GM04503 (cell line): ENCODE measurements at regions not wholly inside any gene's neighbourhood (a gene's known extent, or its start where the extent isn't known, plus 50 kb on each side); places are given as distances from the start of the nearest gene placed in this dataset.

ENCODE experiments used
- DNase-seq: peaks from one replicate; pipeline ENCODE4 v3.0.0-alpha.2; 2012; ENCODE audit warnings: low read depth

DNA sequence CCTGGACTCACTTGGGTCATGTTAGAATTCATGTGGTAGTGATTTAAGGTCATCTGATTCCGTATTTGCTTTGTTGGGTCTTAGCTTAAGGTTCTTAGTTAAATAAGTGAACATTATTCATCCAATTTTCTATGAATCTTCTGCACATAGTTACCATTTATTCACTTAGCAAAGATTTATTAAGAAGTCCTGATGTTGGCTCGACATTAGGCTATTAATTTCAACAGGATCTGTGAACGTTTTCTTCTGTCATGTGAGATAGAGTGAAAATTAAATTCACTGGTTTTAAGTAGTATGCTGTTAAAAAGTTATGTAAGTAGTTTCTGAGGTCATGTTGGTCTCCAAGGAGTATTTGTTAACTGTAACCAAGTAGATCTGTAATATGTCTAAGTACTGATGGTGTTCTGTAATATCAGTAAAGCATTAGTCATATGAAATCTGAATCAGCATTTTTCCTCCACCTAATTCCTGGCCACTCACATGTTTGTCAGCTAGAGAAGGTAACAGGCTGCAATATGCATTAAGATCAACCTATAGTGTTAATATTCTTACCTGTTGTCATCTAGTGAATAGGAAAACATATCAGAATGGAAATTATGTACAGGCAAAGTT, 155.6 kb downstream of the PCDH7 start:
- no peak for DNase-seq

DNA sequence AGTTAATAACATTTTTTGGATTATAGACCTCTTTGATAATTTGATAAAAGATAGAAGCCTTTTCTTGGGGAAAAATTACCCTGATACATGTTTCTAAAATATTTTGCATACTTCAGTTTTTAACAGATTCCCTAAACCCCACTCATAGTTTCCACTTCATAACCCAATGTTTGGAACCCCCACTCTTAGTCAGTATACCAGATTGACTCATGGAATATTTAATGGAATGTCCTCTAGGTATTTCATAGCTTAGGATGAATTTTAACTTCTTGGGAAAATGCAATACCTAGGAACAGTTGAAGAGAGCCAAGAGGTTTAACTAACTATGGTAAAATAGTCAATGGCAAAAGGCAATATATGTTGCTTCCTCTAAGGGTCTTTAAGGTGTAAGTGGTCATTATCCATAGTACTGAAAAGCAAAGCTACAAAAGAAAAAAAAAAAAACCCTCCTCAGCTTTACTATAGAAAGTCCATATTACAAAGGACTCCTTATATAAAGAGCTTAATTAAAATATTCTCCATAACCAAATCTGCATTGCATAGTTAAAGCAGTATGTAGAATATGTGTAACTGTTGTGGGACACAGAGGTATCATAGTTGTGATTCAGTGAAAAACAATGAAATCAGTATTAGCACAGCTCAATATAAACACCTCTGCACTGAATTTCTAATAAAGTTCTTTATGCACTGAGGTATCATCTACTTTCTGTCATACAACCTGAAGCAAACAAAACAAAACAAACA, 159.9 kb downstream of the PCDH7 start:
- DNase-seq: no peak

DNA sequence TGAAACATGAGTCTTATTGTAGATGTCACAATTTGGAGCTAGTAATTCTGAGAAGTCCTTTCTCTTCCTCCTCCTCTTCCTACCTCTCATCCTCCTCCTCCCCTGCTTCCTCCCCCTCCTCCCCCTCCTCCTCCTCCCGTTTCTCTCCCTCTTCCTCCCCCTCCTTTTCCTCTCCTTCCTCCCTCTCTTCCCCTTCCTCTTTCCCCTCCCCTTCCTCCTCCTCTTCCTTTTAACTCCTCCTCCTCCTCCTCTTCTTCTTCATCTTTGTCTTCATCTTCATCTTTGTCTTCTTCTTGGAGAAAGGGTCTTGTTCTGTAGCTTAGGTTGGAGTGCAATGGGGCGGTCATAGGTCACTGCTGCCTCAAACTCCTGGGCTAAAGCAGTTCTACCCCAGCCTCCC, 161.8 kb downstream of the PCDH7 start:
- DNase-seq: no peak

DNA sequence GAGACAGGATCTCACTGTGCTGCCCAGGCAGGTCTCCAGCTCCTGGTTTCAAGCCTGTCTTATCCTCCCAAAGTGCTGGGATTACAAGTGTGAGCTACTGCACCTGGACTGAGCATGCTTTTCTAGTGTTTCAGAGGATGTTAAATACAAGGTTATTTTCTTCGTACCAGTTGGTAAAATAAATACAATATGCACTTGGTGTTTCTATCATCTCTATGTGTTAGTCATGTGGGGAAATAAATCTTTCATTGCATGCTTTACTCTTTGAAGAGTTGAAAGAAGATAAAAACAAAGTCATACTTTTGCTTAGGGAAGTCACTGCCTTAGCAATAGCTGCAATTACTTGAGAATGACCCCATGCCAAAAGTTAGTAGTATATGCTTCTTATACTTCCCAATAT, 162.3 kb downstream of the PCDH7 start:
- no peak for DNase-seq

- DNase-seq: no peak
Observed at GRCh38 chr4:30882995-30883675, 163.0 kb downstream of the PCDH7 start.

- DNase-seq: no peak
Observed at GRCh38 chr4:30901461-30902451, 181.6 kb downstream of the PCDH7 start.

GRCh38 chr4:30903502-30904214, 183.5 kb downstream of the PCDH7 start:
- DNase-seq: no peak

GRCh38 chr4:30904215-30904555, 184.0 kb downstream of the PCDH7 start:
- DNase-seq: no peak

GRCh38 chr4:30904588-30904987, 184.4 kb downstream of the PCDH7 start:
- DNase-seq: no peak

DNA sequence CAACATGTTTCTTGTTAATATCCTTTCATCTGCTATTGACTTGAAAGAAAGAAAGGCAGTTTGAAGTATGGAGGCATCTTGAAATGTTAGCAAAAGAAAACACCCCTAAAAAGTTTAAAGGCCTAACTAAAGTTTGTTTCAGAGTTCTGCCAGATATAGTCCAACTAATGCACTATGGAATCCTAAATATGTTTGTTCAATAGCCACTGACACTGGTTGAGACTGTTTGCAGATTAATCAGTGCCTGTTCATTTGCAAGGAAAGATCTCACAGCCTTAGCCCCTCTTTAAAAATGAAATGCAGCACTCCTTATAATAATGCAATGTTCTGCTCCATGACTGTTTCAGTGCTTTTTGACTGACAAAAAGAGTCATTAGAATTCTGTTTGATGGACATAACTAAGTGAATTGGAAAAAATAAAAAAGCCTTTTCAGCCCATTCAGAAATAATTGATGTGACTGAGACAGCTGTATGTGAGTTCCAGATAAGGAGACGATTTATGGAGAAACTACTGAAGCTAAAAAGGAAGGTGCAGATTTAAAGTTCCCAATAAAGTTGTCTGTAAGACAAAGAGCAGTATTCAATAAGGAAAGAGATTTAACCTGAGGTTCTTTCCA, 192.0 kb downstream of the PCDH7 start:
- no peak for DNase-seq

DNA sequence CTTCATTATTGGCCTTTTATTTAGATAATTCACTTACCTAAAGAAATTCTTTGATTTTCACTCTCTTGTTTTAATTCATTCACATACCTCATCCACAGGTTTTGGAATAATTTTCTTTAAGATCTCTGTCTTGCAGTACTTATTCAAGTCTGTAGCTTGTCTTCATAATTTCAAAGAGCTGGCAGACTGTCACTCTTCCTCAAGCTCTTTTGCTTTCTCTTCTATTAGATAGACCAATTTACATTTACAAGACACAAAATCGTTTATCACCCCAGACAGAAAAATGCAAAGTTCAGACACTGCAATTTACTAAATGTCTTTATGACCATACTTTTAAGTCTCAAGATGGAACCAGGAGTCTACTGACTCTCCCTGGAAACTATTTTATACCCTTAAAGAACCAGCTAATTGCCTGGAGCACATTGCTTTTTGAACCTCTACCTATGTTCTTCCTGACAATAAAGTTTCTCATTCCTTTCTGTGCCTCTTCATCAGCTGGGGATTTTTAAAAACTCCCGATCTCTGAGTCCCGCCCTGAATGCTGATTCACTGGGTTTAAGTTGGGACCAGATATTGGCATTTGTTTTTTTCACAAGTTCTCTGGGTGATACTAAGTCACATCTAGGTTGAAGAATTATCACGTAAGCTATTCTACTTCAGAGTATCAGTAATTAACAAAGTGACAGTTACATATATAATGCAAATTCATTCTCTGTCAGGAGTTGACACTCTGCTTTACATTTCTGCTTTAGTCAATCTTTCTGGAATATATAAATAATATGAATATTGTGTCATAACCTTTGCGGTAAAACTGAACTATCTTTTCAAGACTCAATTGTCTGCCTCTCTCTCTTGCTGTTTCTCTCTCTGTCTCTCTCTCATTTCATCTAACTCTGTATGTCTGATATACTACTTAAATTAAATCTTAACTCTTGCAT, 196.4 kb downstream of the PCDH7 start:
- DNase-seq: no peak

GRCh38 chr4:30917946-30918345, 197.8 kb downstream of the PCDH7 start:
- no peak for DNase-seq

DNA sequence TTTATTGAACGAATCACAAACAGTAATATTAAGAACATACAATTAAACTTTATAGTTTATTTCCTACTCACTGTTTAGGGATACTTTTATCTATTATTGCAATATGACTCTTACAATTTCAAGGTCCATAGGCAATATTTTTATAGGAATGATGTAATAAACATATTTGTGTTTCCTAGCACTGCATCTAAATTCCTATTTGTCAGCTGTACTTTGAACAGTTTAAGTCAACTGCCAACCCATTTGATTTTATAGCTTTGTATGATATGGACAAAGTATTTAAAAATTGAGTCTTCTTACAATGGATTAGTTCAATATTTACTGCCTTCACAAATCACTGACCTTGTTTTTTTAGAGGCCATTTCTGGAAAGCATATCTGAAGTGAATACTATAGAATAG, 199.3 kb downstream of the PCDH7 start:
- no peak for DNase-seq

DNA sequence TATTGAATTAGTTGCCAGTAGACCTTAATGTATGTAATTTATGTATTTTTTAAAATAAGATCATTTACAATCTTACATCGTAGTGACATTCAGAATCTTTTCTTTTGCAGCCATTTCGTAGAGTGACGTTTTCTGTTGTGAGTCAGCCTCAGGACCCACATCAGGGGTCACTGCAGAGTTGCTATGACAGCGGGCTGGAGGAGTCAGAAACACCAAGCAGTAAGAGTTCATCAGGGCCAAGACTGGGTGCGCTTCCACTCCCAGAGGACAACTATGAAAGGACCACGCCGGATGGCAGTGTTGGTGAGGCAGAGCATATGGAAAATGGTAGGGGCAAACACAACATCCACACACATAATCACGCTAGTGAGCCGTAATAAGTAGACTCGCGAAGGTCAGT, 199.9 kb downstream of the PCDH7 start:
- DNase-seq: no peak

DNA sequence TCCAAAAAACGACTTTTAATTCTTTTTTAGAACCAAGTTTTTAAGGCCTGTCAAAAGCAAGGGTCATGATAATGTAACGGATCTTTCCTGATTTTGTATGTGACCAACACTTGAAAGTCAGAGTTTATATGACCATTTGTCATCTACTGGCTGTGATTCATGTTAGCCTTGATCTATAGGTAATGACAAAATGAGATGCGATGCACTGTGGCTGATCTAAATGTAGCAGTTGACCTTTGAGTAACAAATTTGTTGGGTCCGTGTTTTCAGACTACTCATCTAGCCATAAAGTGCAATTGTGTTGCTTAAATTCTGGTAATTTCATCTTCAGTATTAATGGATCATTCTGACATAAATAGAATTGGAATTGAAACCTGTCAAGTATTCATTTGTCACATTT, 202.5 kb downstream of the PCDH7 start:
- DNase-seq: no peak

- DNase-seq: no peak
Observed at GRCh38 chr4:30924495-30924894, 204.3 kb downstream of the PCDH7 start.

GRCh38 chr4:30929649-30930048, 209.5 kb downstream of the PCDH7 start:
- no peak for DNase-seq

DNA sequence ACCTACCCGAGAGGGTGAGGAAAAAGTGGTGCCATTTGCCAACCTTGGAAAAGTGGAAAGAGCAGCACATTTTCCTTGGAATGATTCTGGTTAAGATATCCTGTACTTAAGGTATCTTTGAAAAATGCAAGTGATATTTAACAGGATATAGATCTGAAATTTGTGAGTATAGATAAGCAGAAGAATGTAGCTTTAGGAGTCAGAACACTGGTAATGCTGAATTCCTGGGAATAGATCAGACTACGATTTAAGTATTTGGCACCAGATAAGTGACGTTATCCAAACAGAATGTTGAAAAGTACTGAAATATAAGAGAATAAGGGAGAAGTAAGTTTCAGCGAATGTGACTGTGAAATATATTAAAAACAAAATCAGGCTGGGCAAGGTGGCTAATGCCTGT, 210.1 kb downstream of the PCDH7 start:
- no peak for DNase-seq

- no peak for DNase-seq
Observed at GRCh38 chr4:30932581-30932980, 212.4 kb downstream of the PCDH7 start.

GRCh38 chr4:30939069-30939468, 218.9 kb downstream of the PCDH7 start:
- no peak for DNase-seq
